ENCODE measurements at regions not wholly inside any gene's neighbourhood (a gene's known extent, or its start where the extent isn't known, plus 50 kb on each side); places are given as distances from the start of the nearest gene placed in this dataset.
"Not testable (repeated sequence)": the region's sequence is repeated elsewhere in the genome, so short reads cannot be mapped to it uniquely, and the experiment has no call there.

DNA sequence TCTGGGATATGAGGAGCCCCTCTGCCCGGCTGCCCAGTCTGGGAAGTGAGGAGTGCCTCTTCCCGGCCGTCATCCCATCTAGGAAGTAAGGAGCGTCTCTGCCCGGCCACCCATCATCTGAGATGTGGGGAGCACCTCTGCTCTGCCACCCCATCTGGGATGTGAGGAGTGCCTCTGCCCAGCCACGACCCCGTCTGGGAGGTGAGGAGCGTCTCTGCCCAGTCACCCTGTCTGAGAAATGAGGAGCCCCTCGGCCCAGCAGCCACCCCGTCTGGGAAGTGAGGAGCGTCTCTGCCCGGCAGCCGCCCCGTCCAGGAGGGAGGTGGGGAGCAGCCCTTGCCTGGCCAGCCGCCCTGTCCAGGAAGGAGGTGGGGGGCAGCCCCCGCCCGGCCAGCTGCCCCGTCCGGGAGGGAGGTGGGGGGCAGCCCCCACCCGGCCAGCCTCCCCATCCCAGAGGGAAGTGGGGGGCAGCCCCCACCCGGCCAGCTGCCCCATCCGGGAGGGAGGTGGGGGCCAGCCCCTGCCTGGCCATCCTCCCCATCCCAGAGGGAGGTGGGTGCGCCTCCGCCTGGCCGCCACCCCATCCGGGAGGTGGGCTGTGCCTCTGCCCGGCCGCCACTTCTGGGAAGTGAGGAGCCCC is 194.4 kb upstream of the HCN1 start:
- TF ChIP-seq, protein P1, sequence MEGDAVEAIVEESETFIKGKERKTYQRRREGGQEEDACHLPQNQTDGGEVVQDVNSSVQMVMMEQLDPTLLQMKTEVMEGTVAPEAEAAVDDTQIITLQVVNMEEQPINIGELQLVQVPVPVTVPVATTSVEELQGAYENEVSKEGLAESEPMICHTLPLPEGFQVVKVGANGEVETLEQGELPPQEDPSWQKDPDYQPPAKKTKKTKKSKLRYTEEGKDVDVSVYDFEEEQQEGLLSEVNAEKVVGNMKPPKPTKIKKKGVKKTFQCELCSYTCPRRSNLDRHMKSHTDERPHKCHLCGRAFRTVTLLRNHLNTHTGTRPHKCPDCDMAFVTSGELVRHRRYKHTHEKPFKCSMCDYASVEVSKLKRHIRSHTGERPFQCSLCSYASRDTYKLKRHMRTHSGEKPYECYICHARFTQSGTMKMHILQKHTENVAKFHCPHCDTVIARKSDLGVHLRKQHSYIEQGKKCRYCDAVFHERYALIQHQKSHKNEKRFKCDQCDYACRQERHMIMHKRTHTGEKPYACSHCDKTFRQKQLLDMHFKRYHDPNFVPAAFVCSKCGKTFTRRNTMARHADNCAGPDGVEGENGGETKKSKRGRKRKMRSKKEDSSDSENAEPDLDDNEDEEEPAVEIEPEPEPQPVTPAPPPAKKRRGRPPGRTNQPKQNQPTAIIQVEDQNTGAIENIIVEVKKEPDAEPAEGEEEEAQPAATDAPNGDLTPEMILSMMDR (IDR thresholded peaks at IDR 0.05; ENCODE audit: poor library complexity): not testable (repeated sequence)
- not testable (repeated sequence) for TF ChIP-seq EZH2 (IDR thresholded peaks at IDR 0.05; ENCODE audit: borderline replicate concordance)

Data from hepatocyte (in vitro differentiated cells).